Stimulated activated memory B cell treated with anti-CD40 and anti-IgM and Interleukin-4, amounts not matched to agents 10 μg/mL and 1 μg/mL and 100 μg/mL, for 72 hours (primary cell): ENCODE measurements at regions not wholly inside any gene's neighbourhood (a gene's known extent, or its start where the extent isn't known, plus 50 kb on each side); places are given as distances from the start of the nearest gene placed in this dataset.
A peak's percentile ranks its signal among the peaks of the same experiment; 100 is the strongest.

Source experiments
- ATAC-seq: fragments of 150-1000 bp; cut with Tn5 transposase; 2 replicates; pipeline ENCODE4 v1.10.0; 2021
- H3K27ac Mint-ChIP-seq: one replicate; pipeline ENCODE4 v1.8.0; 2022; ENCODE audit warnings: mild to moderate bottlenecking, mixed read lengths
- H3K27me3 Mint-ChIP-seq: one replicate; pipeline ENCODE4 v1.8.0; 2022; ENCODE audit warnings: mixed read lengths
- H3K36me3 Mint-ChIP-seq: one replicate; pipeline ENCODE4 v1.8.0; 2022; ENCODE audit warnings: mixed read lengths
- H3K4me1 Mint-ChIP-seq: one replicate; pipeline ENCODE4 v1.8.0; 2022; ENCODE audit warnings: mixed read lengths
- H3K4me3 Mint-ChIP-seq: one replicate; pipeline ENCODE4 v1.8.0; 2022; ENCODE audit warnings: mild to moderate bottlenecking, moderate library complexity, mixed read lengths
- H3K9me3 Mint-ChIP-seq: one replicate; pipeline ENCODE4 v1.8.0; 2022; ENCODE audit warnings: mixed read lengths

DNA sequence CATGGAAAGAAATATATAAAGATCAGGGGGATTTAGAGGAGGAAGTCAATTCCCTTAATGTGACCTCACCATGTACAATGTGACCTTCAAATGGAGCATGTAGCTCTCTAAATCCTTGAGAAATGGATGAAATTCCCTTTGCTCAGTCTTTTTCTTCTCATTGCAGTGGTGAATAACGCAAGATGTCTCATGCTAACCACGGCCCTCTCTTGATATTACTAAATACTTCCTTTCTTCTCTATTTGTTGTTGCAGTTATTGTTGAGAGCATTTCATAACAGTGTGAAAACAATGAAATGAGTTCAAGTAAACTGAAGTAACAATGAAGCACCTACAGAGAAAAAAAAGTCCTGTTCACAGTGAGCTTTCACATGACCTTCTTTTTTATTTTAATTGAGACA, 55.6 kb downstream of the ZNF281 start:
- Mint-ChIP-seq H3K27me3 (no peaks in the 10 kb centered on the region), H3K4me3 (no peak overlapping the region), H3K4me1 (peaks cover 24% of the 10 kb centered on the region), H3K9me3 (no peaks in the 10 kb centered on the region), H3K36me3 (no peaks in the 10 kb centered on the region), H3K27ac (no peak overlapping the region)
- ATAC-seq: no peak

DNA sequence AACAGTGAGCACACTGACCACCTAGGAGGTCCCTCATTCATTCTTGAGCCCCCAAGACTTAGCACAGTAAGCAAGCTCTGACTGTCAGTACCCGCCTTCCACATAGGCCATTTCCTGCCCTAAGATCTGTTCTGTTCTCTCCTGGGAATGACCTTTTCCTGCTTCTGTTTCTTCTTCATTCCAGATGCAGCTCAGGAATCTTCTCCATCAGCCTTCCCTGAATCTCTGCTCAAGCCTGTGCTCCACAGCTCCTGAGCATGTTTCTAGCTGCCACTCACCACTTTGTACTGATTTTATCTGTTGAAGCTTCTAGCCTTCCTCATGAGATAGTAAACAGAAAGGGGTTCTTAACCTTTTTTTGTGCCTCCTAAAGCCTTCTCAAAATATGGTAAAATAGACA, 56.6 kb downstream of the ZNF281 start:
- Mint-ChIP-seq H3K4me3 (no peak overlapping the region), H3K27ac (no peak overlapping the region), H3K36me3 (no peaks in the 10 kb centered on the region), H3K4me1 (peaks cover 24% of the 10 kb centered on the region), H3K27me3 (no peaks in the 10 kb centered on the region), H3K9me3 (no peaks in the 10 kb centered on the region)
- no peak for ATAC-seq

DNA sequence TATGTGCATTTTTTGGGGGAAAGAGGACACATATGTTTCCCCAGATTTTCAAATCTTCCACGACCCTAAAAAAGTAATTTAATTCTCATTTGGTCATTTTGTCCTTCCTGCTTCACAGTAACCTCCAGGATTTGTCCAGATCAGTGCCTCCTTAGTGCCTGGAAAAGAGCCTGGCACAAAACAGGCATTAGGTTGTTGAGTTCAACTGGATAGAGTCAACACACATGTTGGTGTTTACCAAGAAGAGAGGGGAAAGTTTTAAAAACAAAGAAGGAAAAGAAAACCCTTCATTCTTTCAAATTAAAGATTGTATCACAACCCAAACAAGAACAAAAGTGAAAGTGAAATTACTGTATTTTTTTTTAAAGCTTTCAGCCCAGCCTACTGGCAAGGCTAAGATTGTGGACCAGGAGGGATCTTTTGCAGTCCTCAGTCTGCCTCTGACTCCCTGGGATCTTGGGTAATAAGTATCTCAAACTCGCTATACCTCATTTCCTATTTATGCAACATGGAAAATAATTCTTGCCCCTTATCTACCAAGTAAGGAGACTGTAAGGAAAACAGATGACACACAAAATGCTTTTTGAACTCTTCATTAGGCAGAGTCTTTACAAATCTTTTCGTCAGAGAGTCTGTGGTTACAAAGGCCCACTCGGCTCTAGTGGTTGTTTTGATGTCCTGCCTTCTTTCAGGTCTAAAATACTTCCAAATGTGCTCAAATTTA, 57.8 kb downstream of the ZNF281 start:
- H3K9me3 Mint-ChIP-seq: no peaks in the 10 kb centered on the region
- H3K4me1 Mint-ChIP-seq: peaks cover 24% of the 10 kb centered on the region
- H3K27me3 Mint-ChIP-seq: no peaks in the 10 kb centered on the region
- peak overlapping the region; percentile 48 for H3K27ac Mint-ChIP-seq
- H3K4me3 Mint-ChIP-seq: peak overlapping the region; percentile 3
- no peaks in the 10 kb centered on the region for H3K36me3 Mint-ChIP-seq
- ATAC-seq: no peak

DNA sequence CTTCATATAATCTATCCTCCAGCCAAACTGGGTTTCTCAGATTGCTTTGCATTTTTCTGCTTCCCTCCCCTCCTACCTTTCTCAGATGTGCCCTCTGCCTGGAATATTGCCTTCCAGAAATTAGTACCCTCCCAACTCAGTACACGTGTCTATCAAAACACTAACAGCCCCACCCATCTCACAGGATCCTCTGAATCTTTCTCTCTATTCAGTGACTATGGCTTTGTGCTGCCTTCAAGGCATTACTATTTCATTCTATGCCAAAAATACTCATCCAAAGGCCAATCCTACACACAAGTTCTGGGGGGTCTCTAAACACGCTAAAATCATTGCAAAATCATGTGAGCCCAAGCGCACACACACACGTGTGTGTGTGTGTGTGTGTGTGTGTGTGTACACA, 58.4 kb downstream of the ZNF281 start:
- Mint-ChIP-seq H3K36me3 (no peaks in the 10 kb centered on the region), H3K4me3 (no peak overlapping the region), H3K4me1 (peaks cover 23% of the 10 kb centered on the region), H3K27me3 (no peaks in the 10 kb centered on the region), H3K9me3 (no peaks in the 10 kb centered on the region), H3K27ac (peak overlapping the region; percentile 48)
- ATAC-seq: no peak

DNA sequence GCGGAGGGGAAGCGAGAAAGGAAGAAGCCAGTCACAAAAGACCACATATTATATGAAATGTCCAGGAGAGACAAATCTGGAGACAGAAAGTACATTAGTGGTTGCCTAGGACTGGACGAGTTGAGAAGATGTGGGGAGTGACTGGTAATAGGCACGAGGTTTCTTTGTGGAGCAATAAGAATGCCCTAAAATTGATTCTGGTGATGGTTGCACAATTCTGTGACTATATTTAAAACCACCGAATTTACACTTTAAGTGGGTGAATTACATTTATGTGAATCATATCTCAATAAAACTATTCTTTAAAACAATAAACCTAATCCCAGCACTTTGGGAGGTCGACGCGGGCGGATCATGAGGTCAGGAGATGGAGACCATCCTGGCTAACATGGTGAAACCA, 63.1 kb downstream of the ZNF281 start:
- Mint-ChIP-seq H3K27ac (no peak overlapping the region), H3K9me3 (no peaks in the 10 kb centered on the region), H3K27me3 (no peaks in the 10 kb centered on the region), H3K36me3 (no peaks in the 10 kb centered on the region), H3K4me3 (no peak overlapping the region), H3K4me1 (peaks cover 6% of the 10 kb centered on the region)
- ATAC-seq: no peak

DNA sequence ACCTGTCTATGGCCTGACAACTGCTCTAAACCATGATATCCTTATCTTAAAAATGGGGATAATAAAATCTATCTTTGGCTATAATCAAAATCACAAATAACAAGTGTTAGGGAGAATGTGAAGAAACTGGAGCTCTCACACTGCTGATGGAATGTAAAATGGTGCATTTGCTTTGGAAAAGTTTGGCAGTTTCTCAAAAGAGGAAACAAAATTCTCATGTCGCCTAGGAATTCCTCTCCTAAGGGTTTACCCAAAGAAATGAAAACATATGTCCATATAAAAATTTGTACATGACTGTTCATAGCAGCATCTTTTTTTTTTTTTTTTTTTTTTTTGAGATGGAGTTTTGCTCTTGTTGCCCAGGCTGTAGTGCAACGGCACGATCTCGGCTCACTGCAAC, 64.3 kb downstream of the ZNF281 start:
- Mint-ChIP-seq H3K4me3 (no peak overlapping the region), H3K36me3 (no peaks in the 10 kb centered on the region), H3K4me1 (peaks cover 7% of the 10 kb centered on the region), H3K9me3 (no peaks in the 10 kb centered on the region), H3K27me3 (no peaks in the 10 kb centered on the region), H3K27ac (no peak overlapping the region)
- ATAC-seq: no peak

DNA sequence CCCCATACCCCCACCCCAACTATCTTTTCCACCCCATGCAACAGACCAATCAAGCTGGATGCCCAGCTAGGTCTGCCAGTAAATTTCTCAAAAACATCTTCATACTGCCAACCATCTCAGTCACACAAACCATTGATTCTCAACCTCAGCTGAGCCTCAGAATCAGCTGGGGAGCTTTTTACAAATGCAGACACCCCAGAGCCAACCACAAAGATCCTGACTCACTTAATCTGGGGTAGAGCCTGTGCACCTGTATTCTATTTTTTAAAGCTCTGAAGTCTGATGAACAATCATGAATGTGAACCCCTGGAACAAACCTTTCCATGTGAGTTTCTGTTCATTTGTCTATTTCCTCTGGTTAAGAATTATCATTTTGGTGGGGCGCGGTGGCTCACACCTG, 66.0 kb downstream of the ZNF281 start:
- no peaks in the 10 kb centered on the region for H3K27me3 Mint-ChIP-seq
- no peak overlapping the region for H3K4me3 Mint-ChIP-seq
- no peaks in the 10 kb centered on the region for H3K9me3 Mint-ChIP-seq
- peaks cover 7% of the 10 kb centered on the region for H3K4me1 Mint-ChIP-seq
- no peak for ATAC-seq
- no peaks in the 10 kb centered on the region for H3K36me3 Mint-ChIP-seq
- no peak overlapping the region for H3K27ac Mint-ChIP-seq

DNA sequence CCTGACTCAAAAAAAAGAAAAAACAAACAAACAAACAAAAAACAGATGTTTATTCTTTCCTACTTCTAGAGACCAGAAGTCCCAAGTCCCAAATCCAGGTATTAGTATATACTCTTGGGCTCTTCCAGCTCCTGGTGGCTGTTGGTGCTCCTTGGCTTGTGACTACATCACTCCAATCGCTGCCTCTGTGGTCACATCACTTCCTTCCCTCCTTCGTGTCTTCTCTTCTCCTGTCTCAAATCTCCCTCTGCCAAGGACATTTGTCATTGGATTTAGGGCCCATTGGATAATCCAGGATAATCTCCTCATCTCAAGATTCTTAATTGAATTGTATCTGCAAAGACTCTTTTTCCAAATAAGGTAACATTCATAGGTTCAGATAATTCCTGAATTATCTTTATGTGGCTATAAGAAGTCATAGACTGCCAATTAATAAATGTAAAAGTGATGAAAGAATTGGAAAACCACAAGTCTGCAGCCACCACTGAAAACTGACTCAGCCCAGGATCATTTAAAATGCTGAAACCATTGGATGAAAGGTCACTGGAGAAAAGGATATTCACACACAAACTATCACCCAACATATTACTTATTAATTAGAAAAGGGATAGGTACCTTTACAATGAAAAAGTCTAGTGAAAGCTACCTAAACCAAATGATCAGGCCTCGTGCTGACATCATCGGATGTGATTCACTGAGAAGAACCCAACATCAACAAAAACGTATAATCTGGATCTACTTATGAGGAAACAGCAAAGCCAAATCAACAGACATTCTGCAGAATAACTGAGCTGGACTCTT, 67.1 kb downstream of the ZNF281 start:
- H3K4me3 Mint-ChIP-seq: no peak overlapping the region
- H3K36me3 Mint-ChIP-seq: no peaks in the 10 kb centered on the region
- peaks cover 15% of the 10 kb centered on the region for H3K4me1 Mint-ChIP-seq
- ATAC-seq: no peak
- no peaks in the 10 kb centered on the region for H3K9me3 Mint-ChIP-seq
- H3K27me3 Mint-ChIP-seq: no peaks in the 10 kb centered on the region
- peak overlapping the region; percentile 23 for H3K27ac Mint-ChIP-seq

DNA sequence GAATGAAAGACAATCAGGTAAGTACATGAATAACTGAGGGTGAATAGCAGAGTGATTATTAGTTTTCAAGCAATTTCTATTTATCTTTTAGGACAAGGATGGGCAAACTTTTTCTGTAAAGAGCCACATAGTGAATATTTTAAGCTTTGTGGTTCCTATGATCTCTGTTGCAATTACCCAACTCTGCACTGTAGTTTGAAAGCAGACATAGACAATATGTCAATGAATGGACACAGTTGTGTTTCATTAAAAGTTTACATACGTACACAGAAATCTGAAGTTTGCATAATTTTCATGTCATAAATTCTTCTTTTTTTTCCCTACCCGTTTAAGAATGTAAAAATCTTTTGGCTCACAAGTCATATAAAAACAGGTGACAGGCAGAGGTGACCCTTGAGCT, 71.4 kb downstream of the ZNF281 start:
- ATAC-seq: no peak
- Mint-ChIP-seq H3K36me3 (no peaks in the 10 kb centered on the region), H3K4me3 (no peak overlapping the region), H3K27ac (peak overlapping the region; percentile 86), H3K4me1 (peaks cover 25% of the 10 kb centered on the region), H3K27me3 (no peaks in the 10 kb centered on the region), H3K9me3 (no peaks in the 10 kb centered on the region)

DNA sequence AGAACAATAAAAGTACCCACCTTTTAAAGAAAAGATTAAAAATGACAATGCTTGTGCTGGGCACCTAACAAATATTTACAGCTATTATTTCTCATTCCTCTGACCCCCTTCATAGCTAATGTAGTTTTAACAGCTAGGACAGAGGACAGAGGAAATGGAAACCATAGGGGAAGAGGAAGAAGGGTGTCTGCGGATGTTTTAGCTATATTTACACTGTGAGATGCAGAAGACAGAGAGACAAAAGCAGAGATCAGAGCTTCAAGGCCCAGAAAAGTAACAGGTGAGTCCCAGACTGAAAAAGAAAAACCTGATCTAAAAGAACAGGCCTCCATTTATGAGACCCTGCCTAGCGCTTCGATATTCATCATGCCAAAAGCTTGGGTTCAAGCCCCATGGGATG, 72.0 kb downstream of the ZNF281 start:
- Mint-ChIP-seq H3K9me3 (no peaks in the 10 kb centered on the region), H3K4me1 (peaks cover 25% of the 10 kb centered on the region), H3K27ac (peak overlapping the region; percentile 86), H3K4me3 (no peak overlapping the region), H3K36me3 (no peaks in the 10 kb centered on the region), H3K27me3 (no peaks in the 10 kb centered on the region)
- ATAC-seq: peak; percentile 45

DNA sequence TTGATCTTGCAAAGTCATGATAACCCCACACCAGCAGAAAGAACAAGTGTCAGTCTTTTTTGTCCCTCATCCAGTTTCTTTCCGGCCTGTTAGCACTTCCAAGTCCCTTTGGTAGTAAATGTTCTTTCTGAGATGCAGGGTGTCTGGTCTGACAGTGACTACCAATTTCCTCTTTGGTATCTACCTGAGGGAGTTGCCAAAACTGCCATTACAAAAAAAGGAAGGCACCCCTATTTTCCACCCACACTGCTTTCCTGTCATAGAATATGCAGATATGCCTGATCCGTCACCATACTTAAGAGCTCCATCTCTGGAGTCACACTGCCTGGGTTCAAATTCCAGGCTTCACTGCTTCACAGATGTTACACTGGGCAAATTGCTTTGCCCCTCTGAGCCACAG, 72.4 kb downstream of the ZNF281 start:
- ATAC-seq: peak; percentile 76
- Mint-ChIP-seq H3K4me1 (peaks cover 25% of the 10 kb centered on the region), H3K27me3 (no peaks in the 10 kb centered on the region), H3K36me3 (no peaks in the 10 kb centered on the region), H3K27ac (peak overlapping the region; percentile 86), H3K9me3 (no peaks in the 10 kb centered on the region), H3K4me3 (no peak overlapping the region)

DNA sequence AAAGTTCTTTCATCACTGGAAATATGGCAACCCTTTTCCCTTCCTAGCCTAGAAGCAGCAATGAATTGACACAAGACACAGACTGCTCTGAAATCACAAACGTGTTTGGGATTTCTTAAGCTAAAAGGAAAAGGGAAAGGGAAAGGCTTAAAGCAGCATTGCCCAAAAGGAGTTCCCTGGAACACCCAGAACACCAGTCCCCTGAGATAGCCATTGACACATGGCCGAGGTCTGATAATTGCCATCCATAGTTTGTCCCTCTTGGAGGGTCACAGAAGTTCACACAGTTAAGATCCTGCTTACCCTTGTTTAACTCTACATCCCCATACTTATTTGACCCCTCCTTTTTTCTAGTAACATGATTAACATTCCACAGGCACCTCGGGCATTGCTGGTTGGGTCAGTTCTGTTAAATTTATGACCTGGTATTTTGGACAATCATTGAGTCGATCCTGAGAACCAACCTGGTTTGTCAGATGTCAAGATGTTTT, 72.9 kb downstream of the ZNF281 start:
- ATAC-seq: no peak
- peak overlapping the region; percentile 86 for H3K27ac Mint-ChIP-seq
- H3K4me1 Mint-ChIP-seq: peaks cover 25% of the 10 kb centered on the region
- no peaks in the 10 kb centered on the region for H3K9me3 Mint-ChIP-seq
- H3K36me3 Mint-ChIP-seq: no peaks in the 10 kb centered on the region
- no peak overlapping the region for H3K4me3 Mint-ChIP-seq
- H3K27me3 Mint-ChIP-seq: no peaks in the 10 kb centered on the region

DNA sequence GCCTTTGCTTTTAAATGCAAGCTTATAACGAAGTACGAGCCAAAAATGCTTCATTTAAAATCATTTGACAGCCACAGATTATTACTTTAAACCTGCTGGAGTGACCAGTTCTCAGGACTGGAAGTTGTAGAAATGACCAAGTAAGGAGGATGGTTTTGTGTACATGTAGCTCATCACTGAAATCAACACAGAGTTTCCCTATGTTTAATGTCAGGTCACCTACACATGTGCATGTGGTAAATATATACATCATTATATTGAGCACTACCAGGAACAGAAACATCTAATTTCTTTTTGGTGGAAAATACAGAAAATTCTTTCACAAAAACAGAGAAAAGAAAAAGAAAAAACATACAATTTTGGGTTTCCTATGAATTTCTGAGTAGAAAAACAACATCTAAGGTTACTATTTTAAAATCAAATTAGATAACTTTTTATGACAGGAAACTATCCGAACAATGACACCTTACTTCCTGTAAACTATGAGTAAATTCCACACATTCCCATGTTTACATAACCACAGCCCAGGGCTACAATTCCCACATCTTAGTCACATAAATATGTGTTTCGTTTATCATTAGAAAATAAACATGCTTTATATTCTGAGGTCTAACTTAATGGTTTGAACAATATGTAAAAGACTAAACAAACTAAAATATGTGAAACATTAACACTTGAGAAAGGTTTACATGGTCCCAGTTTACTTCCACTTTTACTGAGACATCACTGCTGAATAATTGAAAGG, 73.6 kb downstream of the ZNF281 start:
- H3K36me3 Mint-ChIP-seq: no peaks in the 10 kb centered on the region
- no peak for ATAC-seq
- no peaks in the 10 kb centered on the region for H3K9me3 Mint-ChIP-seq
- H3K4me3 Mint-ChIP-seq: no peak overlapping the region
- H3K27me3 Mint-ChIP-seq: no peaks in the 10 kb centered on the region
- H3K4me1 Mint-ChIP-seq: peaks cover 22% of the 10 kb centered on the region
- peak overlapping the region; percentile 86 for H3K27ac Mint-ChIP-seq

DNA sequence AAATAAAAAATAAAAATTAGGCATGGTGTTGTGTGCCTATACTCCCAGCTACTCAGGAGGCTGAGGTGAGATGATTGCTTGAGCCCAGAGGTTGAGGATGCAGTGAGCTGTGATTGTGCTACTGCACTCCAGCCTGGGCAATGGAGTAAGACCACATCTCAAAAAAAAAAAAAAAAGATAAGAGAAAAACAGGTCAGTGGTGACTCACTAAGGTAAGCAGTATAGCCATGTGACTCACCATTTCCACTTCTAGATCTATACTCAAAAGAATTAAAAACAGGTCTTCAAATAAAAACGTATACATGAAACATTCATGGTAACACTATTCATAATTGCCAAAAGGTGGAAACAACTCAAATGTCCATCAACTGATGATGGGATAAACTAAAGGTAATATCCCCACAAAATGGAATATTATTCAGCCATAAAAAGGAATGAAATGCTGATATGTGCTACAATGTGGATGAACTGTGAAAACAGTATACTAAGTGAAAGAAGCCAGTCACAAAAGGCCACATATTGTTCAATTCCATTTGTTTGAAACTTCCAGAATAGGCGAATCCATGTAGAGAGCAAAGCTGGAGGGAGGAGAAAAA, 75.1 kb downstream of the ZNF281 start:
- H3K4me1 Mint-ChIP-seq: peaks cover 18% of the 10 kb centered on the region
- no peak overlapping the region for H3K27ac Mint-ChIP-seq
- no peak for ATAC-seq
- H3K9me3 Mint-ChIP-seq: no peaks in the 10 kb centered on the region
- no peak overlapping the region for H3K4me3 Mint-ChIP-seq
- H3K36me3 Mint-ChIP-seq: no peaks in the 10 kb centered on the region
- no peaks in the 10 kb centered on the region for H3K27me3 Mint-ChIP-seq

DNA sequence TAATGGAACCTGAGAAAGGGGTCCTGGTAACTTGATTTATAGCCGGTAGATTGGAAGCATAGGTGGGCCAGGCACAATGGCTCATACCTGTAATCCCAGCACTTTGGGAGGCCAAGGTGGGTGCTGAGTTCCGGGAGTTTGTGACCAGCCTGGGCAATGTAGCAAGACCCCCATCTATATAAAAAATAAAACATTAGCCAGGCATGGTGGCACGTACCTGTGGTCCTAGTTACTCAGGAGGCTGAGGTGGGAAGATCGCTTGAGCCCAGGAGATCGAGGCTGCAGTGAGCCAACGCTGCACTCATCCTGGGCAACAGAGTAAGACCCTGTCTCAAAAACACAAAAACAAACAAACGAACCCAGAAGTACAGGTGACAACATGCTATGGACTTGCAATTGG, 76.5 kb downstream of the ZNF281 start:
- H3K36me3 Mint-ChIP-seq: no peaks in the 10 kb centered on the region
- no peak for ATAC-seq
- no peaks in the 10 kb centered on the region for H3K9me3 Mint-ChIP-seq
- no peak overlapping the region for H3K27ac Mint-ChIP-seq
- H3K4me3 Mint-ChIP-seq: no peak overlapping the region
- H3K4me1 Mint-ChIP-seq: peaks cover 17% of the 10 kb centered on the region
- H3K27me3 Mint-ChIP-seq: no peaks in the 10 kb centered on the region
